ENCODE measurements at regions not wholly inside any gene's neighbourhood (a gene's known extent, or its start where the extent isn't known, plus 50 kb on each side); places are given as distances from the start of the nearest gene placed in this dataset.

DNA sequence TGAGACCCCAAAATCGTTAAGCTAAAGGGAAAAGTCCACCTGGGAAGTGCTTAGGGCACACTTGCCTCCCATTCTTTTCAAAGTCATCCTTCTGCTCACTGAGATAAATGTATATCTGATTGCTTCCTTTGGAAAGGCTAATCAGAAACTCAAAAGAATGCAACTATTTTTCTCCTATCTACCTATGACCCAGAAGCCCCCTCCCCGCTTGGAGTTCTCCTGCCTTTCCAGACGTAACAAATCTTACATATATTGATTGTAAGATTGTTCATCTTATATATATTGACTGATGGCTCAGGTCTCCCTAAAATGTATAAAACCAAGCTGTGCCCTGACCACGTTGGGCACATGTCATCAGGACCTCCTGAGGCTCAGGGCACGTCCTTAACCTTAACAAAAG is 56.8 kb upstream of the ACAN start:
- no peak overlapping the region for H3K27ac ChIP-seq (ENCODE audit: low read depth, low read length)
- no peaks in the 10 kb centered on the region for H3K4me1 ChIP-seq (ENCODE audit: insufficient read depth, low read length)
- no peak for DNase-seq
- H3K27me3 ChIP-seq (ENCODE audit: insufficient read depth, low read length, poor library complexity, severe bottlenecking), result no peaks in the 10 kb centered on the region
- Mint-ChIP-seq H3K4me1 (no peaks in the 10 kb centered on the region), H3K4me3 (no peak overlapping the region), H3K27ac (no peak overlapping the region), H3K27me3 (peaks cover 10 to 53% of the 10 kb centered on the region in 2 donors), H3K9me3 (no peaks in the 10 kb centered on the region), H3K36me3 (no peaks in the 10 kb centered on the region)
- ChIA-PET POLR2A (no interaction called here), CTCF (no interaction called here)
- H3K9me3 ChIP-seq (ENCODE audit: low read length), result no peaks in the 10 kb centered on the region
- H3K36me3 ChIP-seq (ENCODE audit: insufficient read depth, low read length), result no peaks in the 10 kb centered on the region
- H3K4me3 ChIP-seq (ENCODE audit: low read length), result no peak overlapping the region

DNA sequence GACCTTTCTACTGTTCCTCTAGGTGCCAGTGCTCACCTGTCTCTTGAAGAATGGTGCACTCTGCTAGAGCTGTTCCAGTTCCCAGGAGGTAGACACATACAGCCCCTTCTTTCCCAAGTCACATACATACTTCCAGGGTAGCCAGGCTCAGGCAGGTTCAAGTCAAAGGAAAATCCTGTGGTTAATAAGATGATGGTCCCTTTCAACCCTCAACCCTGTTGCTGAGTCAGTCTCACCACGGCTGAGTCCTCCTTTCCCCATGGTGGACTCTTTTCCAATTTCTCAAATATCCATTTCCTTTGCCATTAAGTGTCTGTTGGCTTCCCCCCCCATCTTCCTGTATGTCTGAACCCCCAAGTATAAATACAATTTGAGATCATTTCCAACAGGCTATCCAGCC is 56.1 kb upstream of the ACAN start:
- Mint-ChIP-seq H3K4me1 (no peaks in the 10 kb centered on the region), H3K27me3 (peaks cover 11 to 56% of the 10 kb centered on the region in 2 donors), H3K9me3 (no peaks in the 10 kb centered on the region), H3K27ac (no peak overlapping the region), H3K4me3 (no peak overlapping the region), H3K36me3 (no peaks in the 10 kb centered on the region)
- ChIA-PET POLR2A (no interaction called here), CTCF (no interaction called here)
- Histone ChIP-seq H3K4me3 (ENCODE audit: low read length) (no peak overlapping the region), H3K36me3 (ENCODE audit: insufficient read depth, low read length) (no peaks in the 10 kb centered on the region), H3K27ac (ENCODE audit: low read depth, low read length) (no peak overlapping the region), H3K9me3 (ENCODE audit: low read length) (no peaks in the 10 kb centered on the region), H3K27me3 (ENCODE audit: insufficient read depth, low read length, poor library complexity, severe bottlenecking) (no peaks in the 10 kb centered on the region), H3K4me1 (ENCODE audit: insufficient read depth, low read length) (no peaks in the 10 kb centered on the region)
- no peak for DNase-seq

DNA sequence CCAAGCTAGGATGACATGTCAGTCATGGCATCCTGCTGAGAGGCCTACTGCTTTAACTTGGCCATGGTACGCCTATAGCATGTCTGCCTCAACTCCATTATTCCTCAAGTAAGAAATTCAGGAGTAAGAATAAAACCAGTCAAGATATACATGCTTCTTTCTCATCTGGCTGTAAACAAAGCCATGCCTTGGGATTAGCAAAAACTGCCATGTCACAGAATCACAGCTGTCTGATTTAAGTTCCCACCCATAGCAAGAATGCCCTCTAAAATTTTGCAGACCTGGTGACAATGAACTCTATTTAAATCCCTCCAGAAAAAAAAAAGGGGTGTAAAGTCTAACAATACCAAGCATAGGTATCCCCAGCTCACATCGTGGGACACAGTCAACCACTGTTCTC is 55.6 kb upstream of the ACAN start:
- POLR2A ChIA-PET, result no interaction called here
- no peak overlapping the region for H3K4me3 ChIP-seq (ENCODE audit: low read length)
- Mint-ChIP-seq H3K36me3 (no peaks in the 10 kb centered on the region), H3K27ac (peak overlapping the region in 1 of 8 donors; percentile 7), H3K4me1 (no peaks in the 10 kb centered on the region), H3K4me3 (no peak overlapping the region), H3K9me3 (no peaks in the 10 kb centered on the region), H3K27me3 (peaks cover 9 to 54% of the 10 kb centered on the region in 2 donors)
- no peaks in the 10 kb centered on the region for H3K9me3 ChIP-seq (ENCODE audit: low read length)
- no peak overlapping the region for H3K27ac ChIP-seq (ENCODE audit: low read depth, low read length)
- CTCF ChIA-PET, result no interaction called here
- no peaks in the 10 kb centered on the region for H3K27me3 ChIP-seq (ENCODE audit: insufficient read depth, low read length, poor library complexity, severe bottlenecking)
- H3K36me3 ChIP-seq (ENCODE audit: insufficient read depth, low read length), result no peaks in the 10 kb centered on the region
- no peak for DNase-seq
- H3K4me1 ChIP-seq (ENCODE audit: insufficient read depth, low read length), result no peaks in the 10 kb centered on the region

DNA sequence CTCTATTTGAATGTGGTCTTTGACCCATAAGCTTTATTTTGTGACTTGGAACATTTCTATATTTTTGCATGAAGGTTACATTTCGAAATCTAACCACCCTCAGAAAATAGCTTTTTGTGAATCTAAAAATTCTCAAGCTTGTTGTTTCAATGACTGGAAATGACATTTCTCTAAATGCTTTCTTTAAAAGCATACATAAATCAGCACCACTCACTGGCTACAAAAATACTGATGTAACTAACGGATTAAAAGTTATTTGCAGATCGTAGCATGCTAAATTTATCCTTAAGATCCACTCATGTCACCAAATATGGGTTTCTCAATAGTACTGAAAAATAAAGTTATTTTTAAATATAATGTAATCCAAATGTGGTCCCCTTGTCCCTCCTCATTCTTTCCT is 55.2 kb upstream of the ACAN start:
- Mint-ChIP-seq H3K36me3 (no peaks in the 10 kb centered on the region), H3K4me3 (no peak overlapping the region), H3K27me3 (peaks cover 12 to 54% of the 10 kb centered on the region in 2 donors), H3K9me3 (no peaks in the 10 kb centered on the region), H3K27ac (no peak overlapping the region), H3K4me1 (no peaks in the 10 kb centered on the region)
- H3K27ac ChIP-seq (ENCODE audit: low read depth, low read length), result no peak overlapping the region
- ChIA-PET POLR2A (no interaction called here), CTCF (no interaction called here)
- no peaks in the 10 kb centered on the region for H3K4me1 ChIP-seq (ENCODE audit: insufficient read depth, low read length)
- no peak overlapping the region for H3K4me3 ChIP-seq (ENCODE audit: low read length)
- DNase-seq, result no peak
- H3K36me3 ChIP-seq (ENCODE audit: insufficient read depth, low read length), result no peaks in the 10 kb centered on the region
- no peaks in the 10 kb centered on the region for H3K9me3 ChIP-seq (ENCODE audit: low read length)
- H3K27me3 ChIP-seq (ENCODE audit: insufficient read depth, low read length, poor library complexity, severe bottlenecking), result no peaks in the 10 kb centered on the region

DNA sequence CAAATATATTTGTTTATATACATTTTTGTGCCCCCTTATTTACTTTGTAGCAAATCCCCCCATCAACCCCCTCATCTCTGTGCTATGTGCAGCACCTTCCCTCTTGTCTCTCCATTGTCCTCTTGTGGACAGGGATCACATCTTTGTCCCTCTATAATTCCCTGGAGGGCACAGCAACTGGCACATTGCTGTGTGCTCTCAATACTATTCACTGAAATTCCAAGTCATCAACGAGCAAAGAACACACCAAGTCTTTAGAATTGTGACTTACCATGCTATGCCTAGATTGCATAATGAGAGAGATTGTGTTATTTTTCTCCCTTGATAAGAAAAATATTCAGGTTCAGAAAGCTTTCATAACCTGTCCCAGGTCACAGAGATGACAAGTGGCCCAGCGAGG is 54.6 kb upstream of the ACAN start:
- no peak for DNase-seq
- Mint-ChIP-seq H3K9me3 (no peaks in the 10 kb centered on the region), H3K4me1 (no peaks in the 10 kb centered on the region), H3K27me3 (peaks cover 12 to 51% of the 10 kb centered on the region in 2 donors), H3K36me3 (no peaks in the 10 kb centered on the region), H3K4me3 (no peak overlapping the region), H3K27ac (no peak overlapping the region)
- Histone ChIP-seq H3K36me3 (ENCODE audit: insufficient read depth, low read length) (no peaks in the 10 kb centered on the region), H3K27ac (ENCODE audit: low read depth, low read length) (no peak overlapping the region), H3K9me3 (ENCODE audit: low read length) (no peaks in the 10 kb centered on the region), H3K4me1 (ENCODE audit: insufficient read depth, low read length) (no peaks in the 10 kb centered on the region), H3K27me3 (ENCODE audit: insufficient read depth, low read length, poor library complexity, severe bottlenecking) (no peaks in the 10 kb centered on the region), H3K4me3 (ENCODE audit: low read length) (no peak overlapping the region)
- POLR2A ChIA-PET, result no interaction called here
- CTCF ChIA-PET, result no interaction called here

DNA sequence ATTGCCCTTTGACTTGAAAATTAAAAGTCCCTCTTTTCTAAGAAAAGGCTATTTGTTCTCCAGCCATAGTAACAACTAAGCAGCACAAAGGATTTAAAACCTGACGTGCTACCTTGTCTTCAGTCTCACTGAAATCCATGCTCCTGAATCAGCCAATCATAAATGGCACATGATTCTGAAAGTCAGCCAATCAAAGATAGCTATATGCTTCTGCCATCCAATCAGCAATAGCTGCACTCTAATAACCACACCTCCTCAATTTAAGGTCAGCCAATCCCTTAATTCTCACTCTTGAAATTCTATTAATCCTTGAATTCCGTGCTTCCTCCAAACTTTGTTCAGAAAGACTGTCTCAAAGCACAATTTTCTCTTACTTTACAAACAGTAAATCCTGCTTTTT is 53.5 kb upstream of the ACAN start:
- H3K9me3 ChIP-seq (ENCODE audit: low read length), result no peaks in the 10 kb centered on the region
- H3K4me1 ChIP-seq (ENCODE audit: insufficient read depth, low read length), result no peaks in the 10 kb centered on the region
- no peak overlapping the region for H3K4me3 ChIP-seq (ENCODE audit: low read length)
- no peaks in the 10 kb centered on the region for H3K36me3 ChIP-seq (ENCODE audit: insufficient read depth, low read length)
- H3K36me3 Mint-ChIP-seq, result no peaks in the 10 kb centered on the region
- H3K4me1 Mint-ChIP-seq, result no peaks in the 10 kb centered on the region
- no peaks in the 10 kb centered on the region for H3K27me3 ChIP-seq (ENCODE audit: insufficient read depth, low read length, poor library complexity, severe bottlenecking)
- no peaks in the 10 kb centered on the region for H3K9me3 Mint-ChIP-seq
- no peak for DNase-seq
- peaks cover 12 to 61% of the 10 kb centered on the region in 2 donors for H3K27me3 Mint-ChIP-seq
- no peak overlapping the region for H3K27ac ChIP-seq (ENCODE audit: low read depth, low read length)
- H3K4me3 Mint-ChIP-seq, result no peak overlapping the region
- no peak overlapping the region for H3K27ac Mint-ChIP-seq
- CTCF ChIA-PET, result no interaction called here
- POLR2A ChIA-PET, result no interaction called here

DNA sequence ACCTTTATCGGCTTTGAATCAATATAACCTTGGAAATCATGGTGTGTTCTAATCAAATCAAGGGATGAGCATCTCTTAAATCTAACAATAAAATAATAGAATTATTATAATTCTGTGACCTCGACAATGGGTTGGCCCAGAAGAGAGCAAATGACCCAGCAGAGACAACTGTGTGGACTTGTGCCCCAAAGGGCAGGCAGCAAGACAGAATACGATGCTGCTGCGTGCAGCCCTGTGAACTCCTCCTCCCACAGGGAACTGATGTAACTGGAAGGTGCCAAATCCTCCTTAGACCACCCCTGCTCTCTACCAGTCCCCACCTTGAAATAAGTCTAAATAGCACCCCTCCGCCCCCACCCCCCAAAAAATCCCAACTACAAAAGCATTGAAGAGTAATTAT is 50.7 kb upstream of the ACAN start:
- no peak for DNase-seq
- Histone ChIP-seq H3K4me3 (ENCODE audit: low read length) (no peak overlapping the region), H3K36me3 (ENCODE audit: insufficient read depth, low read length) (no peaks in the 10 kb centered on the region), H3K27ac (ENCODE audit: low read depth, low read length) (no peak overlapping the region), H3K4me1 (ENCODE audit: insufficient read depth, low read length) (no peaks in the 10 kb centered on the region), H3K9me3 (ENCODE audit: low read length) (no peaks in the 10 kb centered on the region), H3K27me3 (ENCODE audit: insufficient read depth, low read length, poor library complexity, severe bottlenecking) (no peaks in the 10 kb centered on the region)
- no peaks in the 10 kb centered on the region for H3K9me3 Mint-ChIP-seq
- POLR2A ChIA-PET, result no interaction called here
- no peak overlapping the region for H3K27ac Mint-ChIP-seq
- CTCF ChIA-PET, result no interaction called here
- no peak overlapping the region for H3K4me3 Mint-ChIP-seq
- H3K4me1 Mint-ChIP-seq, result no peaks in the 10 kb centered on the region
- no peaks in the 10 kb centered on the region for H3K36me3 Mint-ChIP-seq
- H3K27me3 Mint-ChIP-seq, result peaks cover 15 to 60% of the 10 kb centered on the region in 2 donors

DNA sequence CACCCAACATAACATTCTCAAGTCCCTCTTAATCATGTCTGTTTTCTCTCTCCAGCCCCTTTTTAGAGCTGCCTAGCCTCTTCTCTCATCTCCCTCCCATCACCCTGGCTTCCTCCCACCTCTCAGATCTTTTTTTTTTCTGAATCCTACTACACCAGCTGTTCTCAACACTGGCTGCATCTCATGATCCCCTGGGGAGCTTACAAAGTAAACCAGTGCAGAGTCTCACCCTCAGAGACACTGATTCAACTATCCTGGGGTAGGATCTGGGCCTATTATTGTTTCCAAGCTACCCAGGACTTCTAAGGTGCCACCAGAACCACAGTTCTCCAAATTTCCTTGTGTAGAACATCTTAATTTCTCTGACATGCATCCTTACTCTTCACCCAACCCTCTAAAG is 50.3 kb upstream of the ACAN start:
- Histone ChIP-seq H3K27me3 (ENCODE audit: insufficient read depth, low read length, poor library complexity, severe bottlenecking) (no peaks in the 10 kb centered on the region), H3K4me1 (ENCODE audit: insufficient read depth, low read length) (no peaks in the 10 kb centered on the region), H3K36me3 (ENCODE audit: insufficient read depth, low read length) (no peaks in the 10 kb centered on the region), H3K27ac (ENCODE audit: low read depth, low read length) (no peak overlapping the region), H3K9me3 (ENCODE audit: low read length) (no peaks in the 10 kb centered on the region), H3K4me3 (ENCODE audit: low read length) (no peak overlapping the region)
- Mint-ChIP-seq H3K27me3 (peaks cover 15 to 60% of the 10 kb centered on the region in 2 donors), H3K36me3 (no peaks in the 10 kb centered on the region), H3K9me3 (no peaks in the 10 kb centered on the region), H3K4me1 (no peaks in the 10 kb centered on the region), H3K27ac (no peak overlapping the region), H3K4me3 (no peak overlapping the region)
- ChIA-PET CTCF (no interaction called here), POLR2A (no interaction called here)
- DNase-seq, result no peak
